ENCODE measurements at regions not wholly inside any gene's neighbourhood (a gene's known extent, or its start where the extent isn't known, plus 50 kb on each side); places are given as distances from the start of the nearest gene placed in this dataset.

- no peaks in the 10 kb centered on the region for H3K27me3 ChIP-seq (ENCODE audit: insufficient read depth, low read depth, low read length)
- no peaks in the 10 kb centered on the region for H3K79me2 ChIP-seq (replicated peaks; ENCODE audit: insufficient read depth, low read length)
- H4K20me1 ChIP-seq (ENCODE audit: insufficient read depth), result no peaks in the 10 kb centered on the region
- H3K36me3 ChIP-seq (ENCODE audit: insufficient read depth, low read length), result no peaks in the 10 kb centered on the region
- no peak overlapping the region for H3K4me2 ChIP-seq (ENCODE audit: low read length)
- no peaks in the 10 kb centered on the region for H3K9me3 ChIP-seq (ENCODE audit: low read length)
- H3K27ac ChIP-seq (ENCODE audit: low read length), result no peak overlapping the region
- H3K9ac ChIP-seq (ENCODE audit: low read length), result no peak overlapping the region
- no peaks in the 10 kb centered on the region for H3K9me2 ChIP-seq (ENCODE audit: insufficient read depth, low read length)
- no peak overlapping the region for H3K4me3 ChIP-seq (ENCODE audit: low read length)
- H2AFZ ChIP-seq (ENCODE audit: low read depth, low read length), result no peak overlapping the region
- no peaks in the 10 kb centered on the region for H3F3A ChIP-seq (ENCODE audit: insufficient read depth, low read length, poor library complexity, severe bottlenecking)
- no peak for TF ChIP-seq TAF1 (IDR thresholded peaks at IDR 0.05; ENCODE audit: low read depth)
- no peak for TF ChIP-seq SMC3 (conservative IDR thresholded peaks at IDR 0.05; ENCODE audit: poor library complexity)
- TF ChIP-seq RAD21 (conservative IDR thresholded peaks at IDR 0.05), result no peak
- TF ChIP-seq REST (IDR thresholded peaks at IDR 0.05; ENCODE audit: borderline replicate concordance), result no peak
- no peak for TF ChIP-seq CTCF (IDR thresholded peaks at IDR 0.05; ENCODE audit: poor library complexity, severe bottlenecking)
- no peak for TF ChIP-seq POLR2AphosphoS5 (IDR thresholded peaks at IDR 0.05)
Measured at GRCh38 chr18:33871363-33872025, 293.5 kb downstream of the ASXL3 start.

GRCh38 chr18:33870059-33870458 lies 292.0 kb downstream of the ASXL3 start:
- H3K9me3 ChIP-seq (ENCODE audit: low read length), result no peaks in the 10 kb centered on the region
- no peaks in the 10 kb centered on the region for H3K79me2 ChIP-seq (replicated peaks; ENCODE audit: insufficient read depth, low read length)
- H3K27me3 ChIP-seq (ENCODE audit: insufficient read depth, low read depth, low read length), result no peaks in the 10 kb centered on the region
- H3K9ac ChIP-seq (ENCODE audit: low read length), result no peak overlapping the region
- H3K4me3 ChIP-seq (ENCODE audit: low read length), result no peak overlapping the region
- H3F3A ChIP-seq (ENCODE audit: insufficient read depth, low read length, poor library complexity, severe bottlenecking), result no peaks in the 10 kb centered on the region
- no peak overlapping the region for H3K27ac ChIP-seq (ENCODE audit: low read length)
- no peaks in the 10 kb centered on the region for H4K20me1 ChIP-seq (ENCODE audit: insufficient read depth)
- no peak overlapping the region for H3K4me2 ChIP-seq (ENCODE audit: low read length)
- H3K9me2 ChIP-seq (ENCODE audit: insufficient read depth, low read length), result no peaks in the 10 kb centered on the region
- no peak overlapping the region for H2AFZ ChIP-seq (ENCODE audit: low read depth, low read length)
- no peak for TF ChIP-seq MXI1 (conservative IDR thresholded peaks at IDR 0.05; ENCODE audit: poor library complexity, severe bottlenecking)
- no peak for TF ChIP-seq RAD21 (conservative IDR thresholded peaks at IDR 0.05)
- TF ChIP-seq CTCF (IDR thresholded peaks at IDR 0.05; ENCODE audit: poor library complexity, severe bottlenecking), result no peak
- no peak for TF ChIP-seq TAF1 (IDR thresholded peaks at IDR 0.05; ENCODE audit: low read depth)
- no peak for TF ChIP-seq REST (IDR thresholded peaks at IDR 0.05; ENCODE audit: borderline replicate concordance)
- TF ChIP-seq EP300 (conservative IDR thresholded peaks at IDR 0.05; ENCODE audit: poor library complexity, severe bottlenecking), result no peak
- H3K36me3 ChIP-seq (ENCODE audit: insufficient read depth, low read length), result no peaks in the 10 kb centered on the region

Data from neural cell (in vitro differentiated cells).